Smooth muscle cell (in vitro differentiated cells): ENCODE measurements at regions not wholly inside any gene's neighbourhood (a gene's known extent, or its start where the extent isn't known, plus 50 kb on each side); places are given as distances from the start of the nearest gene placed in this dataset.

Source experiments
- DNase-seq: peaks from one replicate; lab custom pipeline; 2025; ENCODE audit not compliant: unreplicated experiment; lab: John Stamatoyannopoulos, UW
- H2AFZ ChIP-seq: fragments of 200-600 bp; sonication (generic); 2 replicates; pipeline ENCODE4 v1.6.0; 2016; ENCODE audit warnings: antibody characterized with exemption, low read depth, mild to moderate bottlenecking
- H3F3A ChIP-seq: fragments of 200-600 bp; sonication (generic); 2 replicates; pipeline ENCODE4 v1.6.0; 2017; ENCODE audit warnings: antibody characterized with exemption, low read depth
- H3K27ac ChIP-seq: fragments of 200-600 bp; sonication (generic); 2 replicates; pipeline ENCODE4 v1.5.1; 2016; ENCODE audit warnings: low read depth, mild to moderate bottlenecking
- H3K27me3 ChIP-seq: fragments of 200-600 bp; sonication (generic); 2 replicates; pipeline ENCODE4 v1.6.1; 2016; ENCODE audit warnings: low read depth, mild to moderate bottlenecking
- H3K36me3 ChIP-seq: fragments of 200-600 bp; sonication (generic); 2 replicates; pipeline ENCODE4 v1.5.1; 2016; ENCODE audit warnings: low read depth
- H3K4me1 ChIP-seq: fragments of 200-600 bp; sonication (generic); 2 replicates; pipeline ENCODE4 v1.5.1; 2016; ENCODE audit warnings: low read depth
- H3K4me2 ChIP-seq: fragments of 200-600 bp; sonication (generic); 2 replicates; pipeline ENCODE4 v1.6.0; 2016; ENCODE audit warnings: mild to moderate bottlenecking
- H3K4me3 ChIP-seq: fragments of 200-600 bp; sonication (generic); 2 replicates; pipeline ENCODE4 v1.5.1; 2016; ENCODE audit warnings: mild to moderate bottlenecking
- H3K79me2 ChIP-seq: fragments of 200-600 bp; sonication (generic); 2 replicates; pipeline ENCODE4 v1.6.0; 2016; ENCODE audit warnings: low read depth, mild to moderate bottlenecking
- H3K9ac ChIP-seq: fragments of 200-600 bp; sonication (generic); 2 replicates; pipeline ENCODE4 v1.6.0; 2016; ENCODE audit warnings: low read depth
- H3K9me3 ChIP-seq: fragments of 200-600 bp; sonication (generic); replicated peaks from 2 replicates; pipeline ENCODE4 v1.5.1; 2016; ENCODE audit warnings: low read depth
- H4K20me1 ChIP-seq: fragments of 200-600 bp; sonication (generic); 2 replicates; pipeline ENCODE4 v1.6.0; 2016; ENCODE audit warnings: low read depth
- CTCF ChIP-seq: fragments of 200-600 bp; sonication (generic); IDR thresholded peaks from 2 replicates; pipeline ENCODE4 v1.5.1; 2017; ENCODE audit warnings: borderline replicate concordance, mild to moderate bottlenecking, antibody characterized with exemption; ENCODE audit not compliant: insufficient read depth, poor library complexity, severe bottlenecking
- WGBS: methylation state at CpG from one replicate; pipeline ENCODE4 v1.1.7; 2016; ENCODE audit warnings: low lambda C conversion rate; 5-methylcytosine and 5-hydroxymethylcytosine counted together

GRCh38 chr13:70844391-70845108 is 736.3 kb upstream of the KLHL1 start:
- no peaks in the 10 kb centered on the region for H3K9me3 ChIP-seq
- H3K27me3 ChIP-seq: no peaks in the 10 kb centered on the region
- H3K36me3 ChIP-seq: no peaks in the 10 kb centered on the region
- no peaks in the 10 kb centered on the region for H3K4me1 ChIP-seq
- H3F3A ChIP-seq: no peaks in the 10 kb centered on the region
- H4K20me1 ChIP-seq: no peaks in the 10 kb centered on the region
- H3K79me2 ChIP-seq: no peaks in the 10 kb centered on the region
- 93% methylated on average over 7 of the region's 7 CpGs for WGBS
- H3K27ac ChIP-seq: no peak overlapping the region
- H3K9ac ChIP-seq: no peak overlapping the region
- TF ChIP-seq CTCF: no peak
- DNase-seq: no peak
- no peak overlapping the region for H3K4me2 ChIP-seq
- no peak overlapping the region for H3K4me3 ChIP-seq
- no peak overlapping the region for H2AFZ ChIP-seq

- no peak overlapping the region for H3K9ac ChIP-seq
- no peaks in the 10 kb centered on the region for H3K36me3 ChIP-seq
- no peak overlapping the region for H2AFZ ChIP-seq
- no peak overlapping the region for H3K4me3 ChIP-seq
- no peak for TF ChIP-seq CTCF
- H4K20me1 ChIP-seq: no peaks in the 10 kb centered on the region
- H3K27ac ChIP-seq: no peak overlapping the region
- DNase-seq: no peak
- no peaks in the 10 kb centered on the region for H3K4me1 ChIP-seq
- WGBS: 83% methylated on average over 5 of the region's 5 CpGs
- H3K4me2 ChIP-seq: no peak overlapping the region
- H3K79me2 ChIP-seq: no peaks in the 10 kb centered on the region
- no peaks in the 10 kb centered on the region for H3K27me3 ChIP-seq
- no peaks in the 10 kb centered on the region for H3K9me3 ChIP-seq
- H3F3A ChIP-seq: no peaks in the 10 kb centered on the region
These were observed 733.9 kb upstream of the KLHL1 start for GRCh38 chr13:70842062-70842644.

GRCh38 chr13:70841240-70842061 is 733.2 kb upstream of the KLHL1 start:
- no peak for TF ChIP-seq CTCF
- no peak overlapping the region for H2AFZ ChIP-seq
- no peak overlapping the region for H3K9ac ChIP-seq
- H3K27me3 ChIP-seq: no peaks in the 10 kb centered on the region
- no peak overlapping the region for H3K4me2 ChIP-seq
- no peaks in the 10 kb centered on the region for H3K36me3 ChIP-seq
- no peak overlapping the region for H3K4me3 ChIP-seq
- no peaks in the 10 kb centered on the region for H4K20me1 ChIP-seq
- H3K27ac ChIP-seq: no peak overlapping the region
- H3K9me3 ChIP-seq: no peaks in the 10 kb centered on the region
- no peaks in the 10 kb centered on the region for H3K79me2 ChIP-seq
- WGBS: 88% methylated on average over 11 of the region's 12 CpGs
- no peaks in the 10 kb centered on the region for H3K4me1 ChIP-seq
- DNase-seq: no peak
- H3F3A ChIP-seq: no peaks in the 10 kb centered on the region
